Occipital lobe (tissue), 2 donors: ENCODE measurements at regions not wholly inside any gene's neighbourhood (a gene's known extent, or its start where the extent isn't known, plus 50 kb on each side); places are given as distances from the start of the nearest gene placed in this dataset. TPM values are rescaled to one million over a fixed set of nuclear protein-coding genes. Genes with fewer than 3 reads are reported as not detected.
A peak's percentile ranks its signal among the peaks of the same experiment; 100 is the strongest.

Source experiments
- DNase-seq: peaks from one replicate; lab custom pipeline; 2025; lab: John Stamatoyannopoulos, UW
- small RNA-seq: library from RNA; depleted of rRNA; stranded (forward); fragments of <200 nt; gene quantifications from one replicate; pipeline ENCODE3, GENCODE V24; 2014

DNA sequence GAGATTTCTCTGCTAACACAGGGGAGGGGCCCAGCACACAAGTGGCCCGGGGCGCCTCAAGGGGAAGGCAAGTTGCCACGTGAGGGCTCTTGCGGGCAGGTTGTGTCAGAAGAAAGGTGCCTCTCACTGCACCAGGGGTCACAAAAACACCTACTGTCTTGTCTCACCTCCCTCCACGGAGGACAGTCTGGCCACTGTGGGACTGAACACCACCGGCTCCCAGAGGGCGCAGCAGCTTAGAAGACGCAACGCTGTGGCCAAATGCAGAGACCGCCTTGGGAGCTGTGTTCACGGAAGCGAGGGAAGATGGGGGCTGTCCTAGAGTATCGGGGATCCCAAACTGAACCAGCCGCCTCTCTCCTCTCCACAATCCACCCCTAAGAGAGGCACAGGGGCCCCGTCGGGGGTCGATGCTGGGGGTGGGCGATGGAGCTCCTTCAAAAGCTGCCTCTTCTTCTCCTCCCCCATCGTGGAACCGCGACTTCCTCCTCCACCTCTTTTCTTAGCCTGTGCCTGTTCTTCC, 177.5 kb downstream of the FOXO1 start:
- no peak for DNase-seq

DNA sequence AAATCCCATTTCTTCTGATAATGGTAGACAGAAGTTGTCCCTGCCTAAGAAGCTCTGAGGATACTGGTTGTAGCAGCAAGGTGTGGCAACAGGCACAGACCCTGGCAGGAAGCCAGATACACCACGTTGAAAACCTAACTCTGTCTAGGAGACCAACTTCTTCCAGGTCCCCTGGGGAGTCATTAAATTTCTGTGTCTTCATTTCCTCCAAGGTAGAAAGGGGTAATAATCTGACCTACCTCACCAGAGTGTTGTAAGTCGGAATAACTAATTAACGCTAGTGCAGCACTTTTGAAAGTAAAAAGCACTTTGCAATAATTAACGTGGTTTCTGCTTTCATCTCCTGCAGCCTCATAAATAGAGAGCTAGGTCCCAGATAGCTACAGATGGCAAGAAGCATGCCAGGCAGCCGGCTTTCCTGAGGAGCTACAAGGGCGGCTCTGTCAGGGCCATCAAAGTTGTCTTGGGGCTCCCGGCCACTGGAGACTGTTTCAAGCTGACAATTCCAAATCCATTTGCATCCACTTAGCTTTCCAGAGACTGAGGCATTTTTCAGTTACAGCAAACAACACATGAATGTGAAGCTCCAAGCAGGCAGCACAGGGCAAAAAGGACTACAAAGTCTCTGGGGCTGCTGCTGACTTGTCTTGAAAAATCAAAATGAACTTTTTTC, 176.2 kb downstream of the FOXO1 start:
- DNase-seq, result no peak

DNA sequence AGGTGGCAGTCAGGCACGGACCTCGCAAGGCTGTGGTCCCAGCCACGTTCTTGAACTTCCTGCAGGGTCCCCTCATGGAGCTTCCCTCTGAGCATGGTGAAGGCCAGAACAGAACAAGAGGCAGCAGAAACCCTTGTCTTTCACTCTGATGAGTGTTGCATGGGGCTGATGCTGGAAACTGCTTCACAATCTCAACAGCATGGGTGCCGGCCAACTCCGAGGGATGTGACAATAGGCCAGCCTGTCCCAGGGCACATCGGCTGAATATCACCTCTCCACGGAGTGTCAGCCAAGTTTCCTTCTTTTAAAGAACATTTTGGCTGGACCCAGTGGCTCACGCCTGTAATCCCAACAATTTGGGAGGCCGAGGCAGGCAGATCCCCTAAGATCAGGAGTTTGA, 173.9 kb downstream of the FOXO1 start:
- DNase-seq, result no peak

DNA sequence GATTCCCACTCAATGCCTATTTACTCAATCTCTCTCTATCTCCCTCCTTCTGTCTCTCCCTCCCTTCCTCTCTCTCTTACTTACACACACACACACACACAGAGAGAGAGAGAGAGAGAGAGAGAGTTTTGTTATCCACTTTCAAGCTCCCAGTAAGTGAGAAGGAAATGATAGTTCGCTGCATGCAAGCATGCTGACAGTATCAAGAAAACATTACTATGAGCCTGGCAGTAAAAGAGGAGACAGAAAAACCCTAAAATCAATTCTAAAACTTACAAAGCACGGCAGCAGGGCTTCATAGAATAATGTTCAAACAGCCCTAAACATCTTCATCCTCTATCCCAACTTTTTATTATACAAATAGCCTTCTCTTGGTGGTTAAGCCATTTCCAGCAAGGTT, 171.9 kb downstream of the FOXO1 start:
- DNase-seq, result no peak

DNA sequence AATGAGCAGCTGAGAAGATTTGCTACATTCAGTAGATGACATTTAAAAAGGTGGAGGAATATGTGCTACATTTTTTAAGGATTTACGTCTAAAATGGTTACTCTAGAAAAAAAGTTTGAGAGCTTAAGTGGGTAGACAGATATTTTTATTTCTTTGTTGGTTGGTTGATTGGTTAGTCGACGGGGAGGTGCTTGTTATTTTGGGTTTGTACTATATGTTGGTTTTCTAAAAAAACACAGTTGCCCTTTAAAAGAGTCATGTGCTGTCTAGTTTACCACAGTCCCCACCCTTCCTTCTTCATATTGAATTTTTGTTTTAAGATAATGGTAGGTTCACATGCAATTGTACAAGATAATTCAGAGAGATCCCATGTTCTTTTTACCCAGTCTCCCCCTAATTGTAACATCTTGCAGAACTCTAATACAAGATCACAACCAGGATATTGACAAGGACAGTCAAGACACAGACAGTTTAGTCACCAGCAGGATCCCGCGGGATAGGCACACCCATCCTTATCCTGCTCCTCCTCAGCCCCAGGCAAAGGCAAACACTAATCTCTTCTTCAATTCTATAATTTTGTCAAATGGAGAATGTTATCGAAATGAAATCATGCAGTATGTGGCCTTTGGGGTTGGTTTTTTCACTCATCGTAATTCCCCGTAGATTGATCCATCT, 171.4 kb downstream of the FOXO1 start:
- no peak for DNase-seq

DNA sequence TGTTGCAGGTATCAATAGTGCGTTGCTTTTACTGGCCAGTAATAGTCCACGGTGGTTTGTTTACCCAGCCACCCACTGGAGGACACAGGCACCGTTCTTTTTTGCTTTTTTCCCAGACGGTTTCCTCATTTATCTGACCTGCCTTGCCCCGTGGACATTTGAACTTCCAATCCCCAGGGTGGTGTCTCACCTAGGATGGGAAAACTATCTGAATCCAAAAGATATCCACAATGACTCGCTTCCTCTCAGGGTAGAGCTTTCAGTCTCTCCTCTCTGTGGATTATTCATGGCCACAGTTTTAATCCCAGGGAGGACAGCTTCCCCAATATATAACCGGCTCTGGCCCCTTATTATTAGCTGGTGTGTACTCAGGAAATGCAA, 170.8 kb downstream of the FOXO1 start:
- no peak for DNase-seq

DNA sequence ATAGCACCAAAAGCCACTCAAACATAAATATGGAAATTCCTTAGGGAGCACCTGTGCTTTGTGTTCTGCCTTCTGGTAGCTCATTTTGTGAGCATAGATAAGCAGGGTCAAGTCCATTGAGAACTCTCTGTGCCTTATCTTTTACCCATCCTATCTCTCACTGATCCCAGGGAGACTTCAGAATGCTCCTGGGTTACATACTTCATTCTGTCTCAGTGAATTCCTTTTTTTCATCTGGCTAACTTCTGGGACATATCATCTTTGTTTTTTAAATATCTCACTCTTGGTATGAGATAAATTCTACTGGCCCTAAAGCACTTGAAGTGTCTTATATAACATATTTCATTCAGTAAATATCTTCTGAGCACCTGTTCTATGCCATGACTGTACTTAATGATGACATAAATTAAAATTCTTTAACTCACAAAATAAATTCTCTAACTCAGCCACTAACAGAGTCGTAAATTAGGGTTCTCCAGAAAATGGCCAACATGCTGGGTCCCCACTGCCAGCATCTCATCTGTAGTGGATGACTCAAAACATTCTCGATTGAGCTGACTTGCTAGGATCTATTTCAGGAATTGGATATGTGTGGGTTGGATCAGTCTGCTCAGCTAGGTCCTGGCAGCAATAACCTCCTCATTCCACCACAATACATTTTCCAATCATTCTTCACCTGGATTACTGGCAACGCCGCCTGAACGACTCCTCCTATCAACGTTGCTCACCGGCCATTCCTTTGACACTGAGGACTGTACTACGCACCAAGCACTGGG, 170.2 kb downstream of the FOXO1 start:
- no peak for DNase-seq

DNA sequence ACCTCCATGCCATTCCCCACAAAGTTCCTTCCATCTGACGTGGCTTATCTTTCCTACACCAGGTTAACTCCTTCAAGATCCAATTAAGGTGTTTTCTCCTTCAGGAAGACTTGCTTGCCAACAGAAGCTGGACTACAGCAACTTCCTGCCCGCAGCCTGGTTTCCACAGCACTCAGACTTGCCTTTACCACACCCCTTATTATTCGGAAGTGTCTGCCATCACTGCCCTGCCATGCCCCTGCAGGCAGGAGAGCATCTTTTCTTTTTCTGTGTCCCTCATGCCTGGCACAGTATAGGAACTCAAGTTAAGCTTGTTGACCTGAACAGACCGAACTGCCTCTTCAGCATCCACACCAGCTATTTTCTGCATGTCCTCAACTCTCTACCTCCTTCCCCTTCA, 168.0 kb downstream of the FOXO1 start:
- no peak for DNase-seq

DNA sequence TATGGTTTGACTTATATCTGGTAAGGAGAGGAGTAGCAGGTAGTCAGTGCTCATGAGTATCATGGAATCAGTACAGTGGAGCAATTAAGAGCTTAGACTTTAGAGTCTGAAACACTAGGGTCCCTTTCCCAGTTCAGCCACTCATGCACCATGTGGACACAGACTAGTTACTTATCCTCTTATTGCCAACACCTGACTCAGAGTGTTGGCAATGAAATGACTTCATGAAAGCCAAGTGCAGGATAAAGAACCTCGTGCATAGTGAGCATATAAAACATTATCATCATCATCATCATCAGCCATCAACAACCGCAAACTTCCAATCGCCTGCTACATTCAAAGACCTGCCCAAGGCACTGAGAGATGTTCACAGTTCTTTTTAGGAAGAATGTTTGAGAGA, 164.2 kb downstream of the FOXO1 start:
- DNase-seq, result no peak

DNA sequence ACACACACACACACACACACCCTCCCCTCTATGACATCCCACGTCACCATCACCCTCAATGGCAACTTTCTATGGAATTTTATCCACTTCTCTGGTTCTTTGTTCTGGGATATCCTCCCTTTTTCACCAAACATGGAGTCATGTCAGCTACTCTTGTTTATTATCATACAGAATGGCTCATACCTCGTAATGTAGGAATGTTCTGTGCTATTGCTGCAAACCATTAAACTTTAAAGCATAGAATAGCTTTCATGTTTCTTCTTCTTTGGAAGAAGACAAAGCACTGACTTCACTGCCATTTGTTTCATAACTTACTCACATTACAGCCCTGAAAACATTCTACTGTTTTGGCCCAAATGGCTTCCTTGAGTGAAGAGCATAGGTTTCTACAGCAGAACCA, 163.4 kb downstream of the FOXO1 start:
- DNase-seq, result no peak

DNA sequence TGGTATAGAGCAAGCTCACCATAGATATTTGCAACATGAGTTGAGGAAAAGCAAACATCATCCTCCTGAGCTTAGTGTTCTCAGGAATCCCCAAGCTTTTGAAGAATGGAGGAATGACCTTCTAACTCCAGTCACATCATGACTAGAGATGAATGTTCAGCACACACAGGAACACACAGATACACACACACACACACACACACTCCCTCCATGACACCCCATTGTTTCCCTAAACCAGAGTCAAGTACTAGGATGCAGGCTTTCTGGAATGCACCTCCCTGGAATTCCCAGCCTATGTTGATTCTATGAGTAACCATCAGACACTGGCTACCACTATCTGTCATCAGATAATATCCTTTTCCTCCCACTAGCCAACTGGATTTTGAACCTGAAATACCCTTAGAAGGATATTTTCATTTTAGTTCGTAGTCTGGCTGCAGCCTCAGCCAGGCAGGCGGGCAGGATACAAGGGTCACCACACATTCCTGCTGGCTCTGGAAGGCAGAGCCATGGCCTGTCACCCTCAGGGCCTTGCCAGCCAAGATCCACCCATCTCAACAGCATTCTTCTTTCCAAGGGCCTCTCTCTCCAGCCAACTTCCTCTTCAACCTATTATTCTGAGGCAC, 162.4 kb downstream of the FOXO1 start:
- DNase-seq, result no peak

DNA sequence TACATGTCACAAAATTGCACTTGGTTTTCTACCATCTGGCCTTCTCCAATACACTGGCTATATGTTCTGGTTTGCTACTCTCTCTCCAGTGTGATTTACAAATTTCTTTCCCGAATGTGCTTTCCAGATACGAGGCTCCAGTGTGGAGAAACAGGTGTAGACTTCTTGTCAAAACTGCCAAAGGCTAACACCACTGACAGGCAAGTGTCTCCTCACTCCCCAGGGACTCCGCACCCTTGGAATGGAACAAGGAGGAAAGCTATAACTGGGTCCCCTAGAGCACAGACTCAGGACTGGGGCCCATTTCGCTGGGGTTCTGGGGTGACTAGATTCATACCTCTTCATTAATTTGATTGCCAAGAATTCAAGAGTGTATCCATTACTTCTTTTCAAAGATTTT, 161.8 kb downstream of the FOXO1 start:
- DNase-seq, result no peak

DNA sequence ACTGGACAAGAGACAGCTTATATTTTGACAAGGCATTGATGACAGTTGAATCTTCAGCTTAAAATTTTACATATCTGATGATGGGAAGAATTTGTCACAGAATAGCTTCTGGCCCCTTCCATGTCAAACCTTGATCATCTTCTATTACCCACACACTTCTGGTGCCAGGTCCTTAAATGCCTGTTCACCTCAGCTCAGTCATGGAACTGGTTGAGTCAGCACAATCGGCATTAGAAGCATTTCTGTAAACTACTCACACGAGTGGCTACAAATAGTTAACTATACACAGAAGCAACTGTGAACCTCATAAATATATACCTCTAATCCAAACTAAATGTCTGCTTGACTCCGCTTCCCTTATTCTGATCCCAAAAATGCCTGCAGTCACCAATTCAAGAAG, 161.2 kb downstream of the FOXO1 start:
- no peak for DNase-seq

Small RNA genes lying in the stretch of these regions (small RNA-seq; reads per million reads assigned to genes)
- gene RF00108 (25.3 reads per million, percentile 94 among the genes with 10 or more reads in this experiment), gene RNY3P9 (not detected), gene RPL17P51 (not detected)
